ENCODE measurements at regions not wholly inside any gene's neighbourhood (a gene's known extent, or its start where the extent isn't known, plus 50 kb on each side); places are given as distances from the start of the nearest gene placed in this dataset.

DNA sequence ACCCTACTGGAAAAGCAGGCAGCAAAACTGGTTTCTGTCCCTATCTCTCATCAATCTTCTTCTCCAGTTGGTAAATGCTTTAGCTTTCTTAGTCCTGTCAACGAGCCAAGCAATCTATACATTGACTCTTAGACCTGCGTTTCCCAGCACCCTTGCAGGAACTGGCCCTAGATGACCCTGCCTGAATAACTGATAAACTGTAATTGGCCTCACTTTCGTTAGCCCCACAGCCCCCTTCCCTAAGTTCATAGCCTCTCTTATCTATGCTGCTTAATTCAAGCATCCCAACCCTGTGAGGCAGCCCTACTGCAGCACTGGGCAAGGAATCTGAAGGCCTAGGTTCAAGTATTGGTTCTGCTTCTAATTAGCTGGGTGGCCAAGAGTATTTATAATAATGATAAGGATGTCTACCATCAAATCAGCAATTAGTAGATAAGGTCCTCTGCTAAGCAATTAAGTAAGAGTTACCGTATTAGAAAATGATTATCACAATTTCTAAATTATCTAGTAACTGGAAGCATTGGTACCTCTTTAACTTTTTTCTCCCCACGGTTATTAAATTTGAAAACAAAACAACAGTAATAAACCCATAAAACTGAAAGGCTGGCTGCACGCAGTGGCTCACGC is 86.4 kb upstream of the RMDN2 start:
- no peak for DNase-seq (ENCODE audit: low read depth)

DNA sequence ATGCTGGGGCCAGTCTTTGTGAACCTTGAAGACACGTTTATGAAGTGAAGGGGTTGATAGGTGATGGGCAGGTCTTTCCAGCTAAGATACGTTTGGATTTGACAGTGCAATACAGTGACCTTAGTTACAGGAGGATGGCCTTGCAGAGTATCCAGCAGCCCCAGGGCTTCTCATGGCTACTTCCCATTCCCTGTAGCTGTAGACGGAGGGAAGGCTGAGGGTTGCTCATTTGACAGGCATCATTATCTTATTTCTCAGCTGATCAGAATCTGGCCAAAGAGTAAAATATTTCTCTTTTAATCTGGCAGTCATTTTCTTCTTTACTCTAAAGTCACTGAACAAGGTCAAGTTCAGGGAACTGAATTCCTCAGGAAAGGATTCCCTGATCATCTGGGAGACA is 85.1 kb upstream of the RMDN2 start:
- no peak for DNase-seq (ENCODE audit: low read depth)

DNA sequence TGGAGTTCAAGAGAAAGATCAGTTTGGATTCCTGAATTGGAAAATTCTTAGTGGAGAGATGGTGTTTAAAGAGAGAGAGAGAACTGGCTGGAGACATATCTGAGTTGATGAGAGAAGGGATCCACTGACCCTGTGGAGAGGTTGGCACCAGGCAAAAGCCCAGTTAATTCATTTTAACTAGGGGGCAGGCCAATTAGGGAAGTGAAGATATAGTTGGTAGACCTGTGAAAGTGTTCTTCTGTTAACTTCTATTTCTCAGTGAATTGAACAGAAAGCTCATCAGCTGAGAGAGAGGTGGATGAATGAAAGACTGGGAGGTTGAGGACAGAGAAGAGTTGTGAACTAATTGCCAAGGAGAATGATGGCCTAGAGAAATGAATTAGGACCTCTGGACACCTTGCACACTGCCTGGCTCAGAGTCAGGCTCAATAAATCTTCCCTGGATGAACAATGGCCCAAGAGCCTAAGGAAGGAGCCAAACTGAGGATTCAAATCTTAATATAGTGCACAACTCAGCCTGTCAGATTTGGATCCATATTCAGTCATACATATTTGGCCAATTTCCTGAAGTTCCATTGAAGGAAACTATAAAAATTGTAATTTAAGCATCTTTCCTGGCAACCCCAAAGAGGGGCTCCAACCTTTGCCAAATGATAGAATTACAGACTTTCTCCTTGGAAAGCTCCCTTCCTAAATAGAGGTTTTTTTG is 82.2 kb upstream of the RMDN2 start:
- no peak for DNase-seq (ENCODE audit: low read depth)

DNA sequence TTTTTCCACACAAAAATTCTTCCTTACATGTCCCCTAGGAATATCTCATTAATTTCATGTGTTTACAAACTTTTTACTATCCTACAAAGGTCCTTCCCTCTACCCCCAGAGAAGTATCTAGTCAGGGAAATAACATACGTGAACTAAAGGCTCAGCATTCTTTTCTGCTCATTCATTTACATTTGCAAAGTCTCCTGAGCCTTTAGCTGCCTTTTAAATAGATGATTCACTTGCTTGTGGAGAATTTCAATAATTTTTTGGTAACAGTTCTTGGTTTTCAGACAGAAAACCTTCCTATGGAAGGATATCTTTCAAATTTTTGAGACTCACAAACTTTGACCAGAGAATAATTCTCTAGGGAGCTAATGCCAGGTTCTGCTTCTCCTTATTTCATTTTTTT is 81.5 kb upstream of the RMDN2 start:
- DNase-seq (ENCODE audit: low read depth), result no peak

DNA sequence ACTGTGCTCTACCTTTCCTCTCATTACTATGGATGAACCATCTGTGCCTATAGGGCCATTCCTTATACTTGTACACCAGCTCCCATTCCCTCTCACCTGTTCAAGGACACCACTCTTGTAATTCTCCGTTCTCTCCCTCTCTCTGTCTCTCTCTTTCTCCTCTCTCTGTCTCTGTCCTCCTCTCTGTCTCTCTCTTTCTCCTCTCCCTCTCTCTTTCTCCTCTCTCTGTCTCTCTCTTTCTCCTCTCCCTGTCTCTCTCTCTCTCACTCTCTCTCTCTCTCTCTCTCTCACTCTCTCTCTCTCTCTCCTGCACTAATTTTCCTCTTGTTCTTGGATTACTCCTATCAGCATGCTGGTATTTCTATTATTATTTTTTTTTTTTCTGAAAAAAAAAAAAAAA is 78.9 kb upstream of the RMDN2 start:
- DNase-seq (ENCODE audit: low read depth), result no peak

DNA sequence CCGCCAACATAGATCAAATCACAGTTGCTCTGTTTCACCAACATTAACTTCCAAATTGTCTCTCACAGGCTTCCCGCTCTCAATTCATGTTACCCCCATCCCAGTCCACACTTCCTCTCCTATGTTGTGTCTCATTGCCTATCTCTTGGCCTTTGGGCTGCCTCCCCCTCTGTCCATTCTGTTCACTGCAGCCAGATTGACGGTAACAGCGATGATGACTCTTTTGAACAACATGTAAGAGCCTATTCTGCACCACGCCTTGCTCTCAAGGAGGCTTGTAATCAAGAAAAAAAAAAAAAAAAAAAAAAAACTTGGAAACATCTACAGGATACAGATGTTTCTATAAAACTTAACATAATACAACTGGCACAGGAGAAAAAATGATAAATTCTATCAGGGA is 77.3 kb upstream of the RMDN2 start:
- DNase-seq (ENCODE audit: low read depth), result no peak

DNA sequence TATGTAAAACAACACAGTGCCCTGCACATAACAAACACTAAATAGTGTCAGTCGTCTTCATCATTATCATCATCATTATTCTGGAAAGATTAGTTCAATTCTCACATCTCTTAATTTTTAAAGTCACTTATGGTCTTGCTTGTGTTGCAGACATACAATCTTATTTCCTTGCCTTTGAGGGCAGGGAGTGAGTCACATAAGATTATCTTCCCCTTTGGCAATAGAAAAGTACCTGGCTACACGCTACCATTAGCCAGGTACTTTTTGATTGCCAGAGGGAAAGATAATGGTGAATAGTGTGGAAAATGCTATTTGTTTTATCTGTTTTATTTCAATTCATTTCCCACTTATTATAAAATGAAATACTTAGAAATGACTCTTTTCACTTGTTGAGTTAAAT is 76.6 kb upstream of the RMDN2 start:
- DNase-seq (ENCODE audit: low read depth), result no peak

DNA sequence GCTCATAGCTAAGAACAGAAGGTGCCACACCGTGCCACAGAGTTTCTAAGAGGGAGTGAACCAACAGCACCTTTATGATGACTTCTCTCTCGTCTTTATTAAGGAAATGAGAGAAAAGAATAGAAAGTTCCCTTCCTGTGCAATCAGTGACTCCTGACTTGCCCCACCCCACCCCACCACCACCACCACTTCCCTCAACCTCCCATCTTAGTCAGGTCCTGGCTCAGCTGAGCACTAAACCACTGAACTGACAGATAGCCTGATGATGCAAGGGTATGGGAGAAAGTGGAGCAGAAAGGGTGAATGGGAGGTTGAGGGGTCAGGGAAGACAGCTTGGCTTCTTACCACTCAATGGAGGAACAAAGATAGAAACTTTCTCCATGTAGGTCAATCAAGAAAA is 75.2 kb upstream of the RMDN2 start:
- no peak for DNase-seq (ENCODE audit: low read depth)

DNA sequence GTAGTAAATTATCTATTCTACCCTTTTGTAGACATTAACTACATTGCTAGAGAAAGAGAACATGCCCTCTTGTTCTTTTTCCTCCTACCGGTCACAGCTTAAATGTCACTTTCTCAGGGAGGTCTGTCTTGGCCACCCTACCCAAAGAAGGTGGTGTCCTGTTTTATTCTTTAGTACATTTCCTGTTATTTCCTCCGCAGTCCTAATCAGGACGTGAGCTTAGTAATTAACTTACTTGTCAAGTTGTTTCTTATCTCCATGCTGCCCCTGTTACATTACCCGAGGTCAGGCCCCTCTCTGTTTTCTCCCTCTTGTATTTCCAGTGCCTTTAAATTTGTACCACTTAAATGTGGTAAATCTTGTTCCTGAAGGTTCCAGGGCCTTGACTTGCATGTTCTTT is 73.7 kb upstream of the RMDN2 start:
- DNase-seq (ENCODE audit: low read depth), result no peak

DNA sequence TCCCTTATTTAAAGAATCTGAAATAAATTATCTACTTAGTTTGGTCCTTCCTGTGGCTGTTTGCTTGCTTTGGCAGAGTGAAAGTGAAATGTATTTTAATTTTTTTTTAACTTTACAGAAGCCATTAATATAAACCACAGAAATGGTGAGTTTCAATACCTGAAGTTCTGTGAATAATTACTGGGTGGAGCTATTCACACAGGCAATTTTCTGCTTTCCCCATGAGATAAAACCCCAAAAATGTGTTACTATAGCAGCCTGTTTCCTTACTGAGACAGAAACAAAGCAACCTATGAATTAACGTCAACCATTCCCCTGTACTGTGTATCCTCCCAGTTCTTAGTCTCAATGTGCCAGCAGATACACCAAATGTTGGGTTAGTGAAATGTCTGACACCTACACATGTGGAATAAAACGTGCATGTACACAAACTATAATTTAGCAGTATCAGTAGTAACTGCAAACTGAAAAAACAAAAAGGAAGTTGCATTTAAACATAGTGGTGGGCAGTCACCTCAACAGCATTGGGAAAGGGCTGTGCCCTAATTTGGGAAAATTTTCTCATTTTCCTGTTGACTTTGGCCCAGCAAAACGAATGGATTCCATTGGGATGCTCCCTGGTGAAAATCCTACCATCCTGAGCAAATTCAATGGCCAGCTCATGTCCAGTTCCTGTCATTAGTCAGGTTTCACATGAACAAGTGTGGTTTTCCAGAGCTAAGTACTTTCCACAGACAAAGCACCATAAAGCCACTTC is 73.1 kb upstream of the RMDN2 start:
- no peak for DNase-seq (ENCODE audit: low read depth)

DNA sequence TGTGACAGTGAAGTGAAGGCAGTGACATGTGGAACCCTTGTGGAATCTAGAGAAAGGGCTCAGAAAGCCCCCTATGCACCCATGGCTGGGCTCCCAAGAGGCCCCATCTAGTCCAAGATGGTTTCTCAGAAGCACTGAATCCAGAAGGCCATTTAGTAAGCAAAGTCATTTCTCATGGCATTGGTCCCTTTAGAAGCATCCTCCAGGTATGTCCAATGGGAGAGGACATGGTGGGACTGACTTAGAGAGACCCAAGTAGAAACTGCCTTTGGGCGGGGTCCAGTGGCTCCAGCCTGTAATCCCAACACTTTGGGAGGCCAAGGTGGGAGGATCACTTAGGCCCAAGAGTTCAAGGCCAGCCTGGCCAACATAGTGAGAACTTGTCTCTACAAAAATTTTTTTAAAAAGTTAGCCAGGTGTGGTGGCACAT is 72.5 kb upstream of the RMDN2 start:
- DNase-seq (ENCODE audit: low read depth), result no peak

DNA sequence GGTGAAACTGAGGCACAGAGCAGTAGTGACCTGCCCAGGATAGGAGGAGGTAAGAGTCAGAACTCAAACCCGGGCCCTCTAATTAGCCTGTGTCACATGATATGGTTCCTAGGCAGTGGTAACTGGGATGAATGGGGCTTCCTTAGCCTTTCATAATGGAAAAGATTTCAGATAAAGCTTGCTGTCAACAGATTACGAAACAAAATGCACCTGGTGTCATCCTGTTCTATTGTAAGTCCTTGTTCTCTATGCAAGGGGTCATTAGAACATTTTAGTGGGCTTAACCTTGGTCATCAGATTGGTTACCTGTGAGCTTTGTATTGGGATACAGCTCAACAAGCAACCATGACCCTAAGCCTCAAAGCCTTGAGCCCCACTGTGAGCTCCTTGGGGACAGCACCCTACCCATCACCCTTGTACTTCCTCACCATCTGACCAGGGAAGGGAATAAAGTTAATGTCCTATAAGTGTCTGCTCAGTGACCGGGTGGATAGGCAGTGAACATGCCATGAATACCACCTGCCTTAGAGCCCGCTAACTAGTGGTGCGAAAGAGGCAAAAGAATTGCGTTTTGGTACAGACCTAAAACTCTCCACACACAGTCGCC is 70.3 kb upstream of the RMDN2 start:
- no peak for DNase-seq (ENCODE audit: low read depth)

DNA sequence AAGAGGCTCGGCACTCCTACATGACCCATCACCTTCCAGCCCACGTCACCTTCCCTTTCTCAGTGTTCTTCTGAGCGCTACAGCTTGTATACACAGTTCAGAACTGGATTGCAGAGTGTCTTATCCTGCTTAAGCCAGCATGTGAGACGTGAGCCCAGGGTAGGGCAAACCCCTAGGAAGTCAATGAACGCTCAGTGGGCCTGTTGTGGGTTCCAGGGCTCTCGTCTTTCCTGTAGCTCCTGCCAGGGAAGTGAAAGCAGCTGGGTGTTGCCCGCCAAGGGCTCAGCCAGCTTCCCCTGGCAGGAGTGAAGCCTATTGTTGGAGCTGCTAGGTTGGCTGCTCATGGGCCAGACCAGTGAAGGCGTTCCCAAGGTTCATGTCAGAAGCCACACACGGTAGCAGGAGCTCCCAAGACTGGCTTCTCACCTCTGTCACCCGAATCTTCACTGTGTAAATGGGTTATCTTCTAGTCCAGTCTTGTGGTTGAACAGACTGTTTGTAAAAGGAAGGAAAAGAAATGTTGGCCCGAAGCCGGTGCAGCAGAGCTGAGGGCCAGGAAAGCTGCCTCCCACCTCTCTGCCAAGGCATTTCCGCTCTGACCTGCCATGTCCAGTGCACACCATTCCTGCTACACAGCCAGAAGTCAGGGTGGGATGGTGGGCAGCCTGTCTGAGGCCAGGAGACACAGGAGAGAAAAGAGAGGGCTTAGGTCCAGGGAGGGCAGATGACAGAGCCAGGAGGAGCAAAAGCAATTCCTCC is 69.6 kb upstream of the RMDN2 start:
- no peak for DNase-seq (ENCODE audit: low read depth)

DNA sequence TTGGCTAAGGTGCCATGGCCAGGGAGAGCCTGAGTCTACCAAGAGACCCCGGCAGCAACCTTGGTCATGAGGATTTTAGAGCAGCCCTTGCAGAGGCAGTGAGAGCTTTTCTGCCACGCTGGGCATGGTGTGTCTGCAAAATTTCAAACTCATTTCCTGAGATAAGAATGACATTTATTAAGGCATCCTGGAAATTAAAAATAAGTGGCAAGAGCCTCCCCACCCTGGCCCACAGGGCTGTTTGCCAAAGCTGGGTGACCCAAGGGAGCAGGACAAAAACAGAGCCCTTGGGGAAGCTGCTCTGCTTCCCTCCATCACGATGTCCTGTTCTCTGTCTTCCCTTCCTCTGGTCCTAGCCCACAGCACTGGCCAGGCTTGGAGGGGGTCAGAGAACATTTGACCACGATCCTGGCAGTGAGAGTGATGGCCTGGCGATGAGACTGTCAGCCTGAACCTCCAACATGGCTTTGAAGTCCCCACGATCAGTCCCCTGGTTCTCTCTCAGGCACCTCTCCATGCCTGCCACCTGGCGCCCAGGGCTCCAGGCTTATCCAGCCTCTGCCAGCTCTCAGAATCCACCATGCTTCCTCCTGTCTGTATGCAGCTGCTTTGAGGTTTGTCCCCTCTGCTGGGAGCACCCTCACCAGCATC is 68.9 kb upstream of the RMDN2 start:
- no peak for DNase-seq (ENCODE audit: low read depth)

DNA sequence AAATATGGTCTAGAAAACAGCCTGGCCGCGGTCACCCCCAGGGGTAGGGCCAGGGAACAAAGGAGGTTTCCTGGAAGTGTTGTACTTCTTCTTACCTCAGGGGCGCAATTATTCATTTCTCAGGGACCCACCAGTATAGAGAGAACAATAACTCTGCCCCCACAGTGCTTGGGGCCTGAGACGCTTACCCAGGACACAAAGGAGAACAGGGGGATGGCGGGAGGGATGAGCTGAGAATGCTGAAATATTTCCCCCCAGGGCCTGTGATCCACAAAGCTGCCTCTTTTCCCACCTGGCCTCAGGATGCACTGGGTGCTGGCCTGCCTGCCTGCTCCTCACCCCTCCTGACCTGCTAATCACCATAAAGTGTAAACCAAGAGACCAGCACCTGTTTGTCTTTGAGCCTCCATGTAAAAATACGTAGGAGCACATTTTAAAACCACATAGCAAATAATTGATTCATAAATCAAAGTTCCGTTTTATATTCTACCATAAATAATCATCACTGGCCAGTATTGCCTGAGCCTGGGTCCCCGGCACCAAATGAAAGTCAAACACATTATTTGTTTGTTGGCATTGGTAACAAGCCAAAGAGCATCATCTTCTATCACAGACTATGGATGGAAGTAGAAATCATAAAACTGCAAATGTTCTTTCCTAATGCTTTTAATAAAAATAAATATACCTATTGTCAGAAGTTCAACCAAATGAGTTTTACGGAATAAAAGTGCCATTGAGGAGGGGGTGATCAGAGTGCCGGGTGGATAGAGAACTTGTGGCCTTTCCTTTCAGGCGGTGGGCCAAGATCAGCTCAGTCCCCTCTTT is 67.3 kb upstream of the RMDN2 start:
- DNase-seq (ENCODE audit: low read depth), result no peak

DNA sequence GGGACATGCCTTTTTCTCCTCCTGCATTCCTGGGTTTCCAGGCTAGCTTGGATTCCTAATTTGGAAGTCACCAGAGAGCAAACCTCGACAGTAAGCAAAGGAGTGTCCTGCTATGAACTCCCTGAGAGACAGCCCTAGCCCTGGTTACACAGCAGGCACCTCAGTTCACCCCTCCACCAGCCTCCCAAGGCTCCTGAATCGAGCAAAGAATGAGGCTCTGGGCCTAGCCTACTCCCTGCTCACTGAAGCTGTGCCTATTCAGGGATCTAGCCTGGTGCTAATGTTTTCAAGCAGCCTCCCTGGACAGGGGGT is 66.7 kb upstream of the RMDN2 start:
- DNase-seq (ENCODE audit: low read depth), result no peak

DNA sequence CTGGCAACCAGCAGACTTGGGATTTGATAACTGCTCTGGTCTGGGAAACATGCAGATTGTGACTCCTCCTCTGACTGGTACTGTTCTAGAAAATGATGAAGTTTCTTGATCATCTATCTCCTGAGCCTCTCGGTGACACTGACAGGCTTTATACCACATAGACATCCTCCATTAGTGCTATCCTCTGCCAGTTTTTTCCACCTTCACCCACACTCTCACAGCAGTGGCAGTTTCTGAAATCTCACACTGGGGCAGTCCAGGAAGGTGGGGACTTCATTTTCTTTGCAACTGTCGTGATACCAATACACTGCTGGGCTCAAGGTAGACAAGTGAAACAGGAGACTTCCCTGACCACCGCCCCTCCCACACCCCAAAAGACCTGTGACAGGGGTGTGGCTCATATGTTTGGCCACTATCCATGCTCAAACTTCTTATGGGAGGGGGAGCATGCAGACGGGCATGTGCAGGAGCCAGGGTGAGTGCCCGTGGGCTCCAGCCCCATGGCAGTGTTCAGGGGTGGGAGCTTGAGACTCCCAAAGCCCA is 66.3 kb upstream of the RMDN2 start:
- DNase-seq (ENCODE audit: low read depth), result no peak

DNA sequence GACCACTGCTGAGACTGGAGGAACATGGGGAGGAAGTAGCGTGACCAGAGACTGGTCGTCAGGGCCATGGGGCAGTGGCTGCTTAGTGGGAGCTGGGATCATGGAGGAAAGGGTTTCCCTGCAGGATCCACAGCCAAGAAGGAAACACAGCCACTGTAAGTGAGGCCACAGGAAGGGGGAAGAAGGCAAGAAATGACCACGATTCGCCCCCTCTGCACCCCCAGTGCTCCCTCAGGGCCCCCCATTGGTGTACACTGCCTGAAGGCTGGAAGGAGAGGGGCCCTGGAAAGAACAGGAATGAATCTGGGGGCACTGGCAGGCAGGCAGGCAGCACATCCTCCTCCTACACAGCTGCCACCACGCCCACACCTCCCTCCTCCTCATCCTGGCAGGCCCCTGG is 62.5 kb upstream of the RMDN2 start:
- DNase-seq (ENCODE audit: low read depth), result no peak

DNA sequence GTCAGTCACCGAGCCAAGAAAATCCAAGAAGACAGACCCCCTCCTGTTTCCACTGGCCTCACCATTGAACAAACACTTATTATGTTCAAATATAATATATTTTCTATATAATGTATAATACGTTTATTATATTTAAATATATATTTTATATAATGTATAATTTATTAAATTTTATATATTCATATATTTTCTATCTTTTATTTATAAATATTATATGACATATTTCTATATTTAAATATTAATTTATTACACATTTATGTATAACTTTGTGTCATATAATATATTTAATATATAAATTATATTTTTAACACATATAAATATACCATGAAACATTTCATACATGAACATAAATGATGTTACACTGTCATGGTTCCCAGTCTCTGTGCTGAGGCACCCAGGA is 60.9 kb upstream of the RMDN2 start:
- DNase-seq (ENCODE audit: low read depth), result no peak

DNA sequence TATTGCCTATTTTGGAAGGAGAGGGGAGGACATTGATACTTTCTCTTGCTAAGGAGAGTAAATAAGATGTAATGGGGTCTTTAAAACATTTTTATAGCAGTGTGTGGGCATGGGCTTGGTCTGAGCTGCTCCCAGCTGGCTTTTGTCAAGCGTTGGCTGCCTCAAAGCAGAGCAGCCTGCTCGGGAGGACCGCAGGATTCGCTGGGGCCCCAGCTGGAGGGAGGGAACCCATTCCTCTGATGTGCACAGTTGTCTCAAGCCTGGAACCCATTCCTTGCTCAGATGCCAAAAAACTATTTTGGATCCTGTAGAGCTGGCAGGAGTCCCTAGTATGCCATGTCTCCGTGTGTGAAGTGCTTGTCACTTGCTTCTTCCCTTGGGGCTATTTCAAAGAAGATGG is 59.4 kb upstream of the RMDN2 start:
- DNase-seq (ENCODE audit: low read depth), result no peak

All from activated T-helper 9 cell treated with anti-CD3 and anti-CD28 coated beads, Interleukin-2, amount 50 U/mL, for 16 hours (primary cell).